ENCODE measurements at regions not wholly inside any gene's neighbourhood (a gene's known extent, or its start where the extent isn't known, plus 50 kb on each side); places are given as distances from the start of the nearest gene placed in this dataset.
"Not testable (repeated sequence)": the region's sequence is repeated elsewhere in the genome, so short reads cannot be mapped to it uniquely, and the experiment has no call there.

DNA sequence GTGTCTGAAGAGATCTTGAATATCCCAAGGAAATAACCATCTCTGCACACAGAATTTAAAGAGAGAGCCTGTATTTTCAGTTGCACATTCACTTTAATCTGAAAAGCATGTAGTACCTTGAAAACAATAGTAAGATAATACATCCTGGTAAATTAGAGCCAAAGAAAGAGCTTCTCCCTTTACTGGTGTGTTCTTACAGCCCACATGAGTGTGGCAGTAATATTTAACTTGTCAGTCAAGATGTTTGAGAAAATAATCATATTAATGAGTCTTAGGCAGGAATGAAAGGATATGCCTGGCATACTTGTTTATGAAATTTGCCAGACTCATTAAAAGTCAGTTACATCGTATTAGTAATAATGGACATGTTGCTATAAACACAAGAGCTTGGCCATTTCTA is 908.4 kb upstream of the ADGRL4 start:
- no peak for DNase-seq

DNA sequence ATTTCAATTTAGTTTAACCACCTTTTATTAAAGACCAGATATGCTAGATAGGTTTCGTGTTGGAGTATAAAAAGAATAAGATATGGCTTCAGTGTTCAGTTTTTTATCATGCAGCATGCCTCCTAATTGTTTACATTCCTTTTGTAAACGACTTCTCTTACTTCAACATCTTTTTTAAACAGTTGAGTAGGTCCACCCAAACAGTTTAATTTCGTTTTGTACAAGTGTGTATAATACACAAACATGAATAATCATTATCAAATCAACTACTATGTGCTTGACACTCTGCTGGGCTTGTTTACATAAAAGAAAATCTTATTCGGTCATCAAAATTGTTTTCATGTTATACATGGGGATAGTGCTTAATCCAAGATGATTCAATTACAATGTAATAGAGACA is 906.3 kb upstream of the ADGRL4 start:
- DNase-seq = no peak

DNA sequence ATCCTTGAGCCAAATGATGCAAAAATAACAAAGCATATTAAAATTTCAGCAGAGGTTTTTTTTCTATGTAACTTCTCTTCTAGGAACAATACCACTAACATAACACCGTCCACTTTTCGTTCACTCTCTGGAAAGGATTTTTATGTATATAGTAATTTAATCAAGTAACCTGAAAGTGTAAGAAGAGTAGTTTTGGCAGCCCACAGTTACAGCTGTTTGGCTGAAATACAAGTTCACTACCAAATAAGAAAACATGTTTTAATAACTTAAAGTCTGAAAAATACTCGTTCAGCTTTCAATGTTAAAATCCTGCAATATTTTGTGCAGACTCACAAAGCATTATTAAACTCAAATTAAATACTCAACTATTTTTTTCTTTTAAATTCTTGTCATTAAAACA is 896.8 kb upstream of the ADGRL4 start:
- DNase-seq = peak; percentile 2

DNA sequence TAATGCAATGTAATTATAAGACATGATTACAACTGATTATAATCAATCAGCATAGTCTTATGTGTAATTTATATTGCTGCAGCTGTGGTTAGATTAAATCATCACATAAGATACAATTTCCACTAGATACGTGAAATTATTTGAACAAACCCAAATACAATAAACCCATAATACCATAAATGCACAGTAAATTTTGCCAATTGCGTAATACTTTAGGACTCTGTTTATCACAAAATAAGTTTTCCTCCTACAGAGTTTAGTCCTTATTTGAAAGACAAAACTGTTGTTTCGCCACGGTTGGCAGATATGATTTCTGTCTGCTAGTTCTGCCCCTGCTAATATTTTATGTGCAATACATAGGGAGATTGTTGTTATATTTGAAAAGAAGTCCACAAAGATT is 895.9 kb upstream of the ADGRL4 start:
- no peak for DNase-seq

DNA sequence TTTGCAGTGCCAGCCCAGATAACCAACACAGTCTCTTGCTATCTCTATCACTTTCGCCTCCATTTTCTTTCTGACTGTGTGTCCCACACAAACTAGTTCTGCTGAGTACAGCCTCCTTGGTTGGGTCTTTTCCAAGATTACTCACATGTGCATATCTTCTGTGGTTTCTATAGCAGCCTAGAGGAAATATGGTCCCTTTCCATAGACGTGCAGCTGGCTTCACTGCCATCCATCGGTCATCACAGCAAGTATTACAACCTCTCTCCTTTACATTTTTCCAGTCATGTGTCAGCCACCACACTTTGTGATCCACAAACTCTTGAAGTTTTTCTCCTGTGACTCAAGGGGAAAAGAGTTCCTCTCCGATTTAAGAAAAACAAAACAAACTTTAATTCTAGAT is 893.4 kb upstream of the ADGRL4 start:
- DNase-seq = no peak

DNA sequence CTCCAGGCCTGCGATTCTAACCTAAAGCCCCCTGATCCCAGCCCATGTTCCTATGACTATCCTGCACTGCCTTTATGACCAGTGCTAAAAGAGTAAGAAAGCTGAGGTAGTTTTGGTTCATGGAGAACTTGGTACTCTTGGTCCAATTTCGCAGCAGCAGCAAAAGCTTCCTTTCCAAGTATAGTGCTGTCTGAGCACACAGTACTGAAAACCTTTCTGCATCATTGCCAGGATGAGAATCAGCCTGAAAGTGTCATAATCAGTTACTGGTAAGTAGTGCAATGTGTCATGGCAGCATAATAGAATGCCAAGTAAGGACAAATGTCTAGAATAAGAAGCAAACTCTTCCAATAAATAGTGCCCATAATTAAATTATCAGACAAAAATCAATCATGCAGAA is 889.6 kb upstream of the ADGRL4 start:
- DNase-seq = no peak

DNA sequence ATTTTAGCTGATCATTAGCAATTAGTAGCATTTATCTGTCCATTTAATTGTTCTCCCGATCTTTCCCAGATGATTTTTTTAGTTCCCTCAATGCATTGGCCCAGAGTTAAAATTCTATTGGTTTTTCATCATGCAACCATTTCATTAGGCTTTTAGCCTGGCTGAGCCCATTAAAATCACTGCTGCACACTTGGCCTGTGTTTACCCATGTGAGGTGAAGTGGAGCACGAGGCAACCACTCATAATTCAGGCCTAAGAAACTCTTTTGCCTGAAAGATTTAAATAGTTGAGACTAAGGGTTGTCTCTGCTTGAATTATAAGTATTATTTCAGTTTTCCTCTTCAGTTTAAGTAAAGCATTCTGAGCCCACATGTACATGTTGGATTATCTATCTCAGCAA is 889.0 kb upstream of the ADGRL4 start:
- no peak for DNase-seq

DNA sequence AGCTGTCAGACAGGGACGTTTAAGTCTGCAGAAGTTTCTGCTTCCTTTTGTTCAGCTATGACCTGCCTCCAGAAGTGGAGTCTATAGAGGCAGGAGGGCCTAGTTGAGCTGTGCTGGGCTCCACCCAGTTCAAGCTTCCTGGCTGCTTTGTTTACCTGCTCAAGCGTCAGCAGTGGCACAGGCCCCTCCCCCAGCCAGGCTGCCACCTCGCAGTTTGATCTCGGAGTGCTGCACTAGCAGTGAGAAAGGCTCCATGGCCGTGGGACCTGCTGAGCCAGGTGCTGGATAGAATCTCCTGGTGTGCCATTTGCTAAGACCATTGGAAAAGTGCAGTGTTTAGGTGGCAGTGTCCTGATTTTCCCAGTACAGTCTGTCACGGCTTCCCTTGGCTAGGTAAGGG is 887.6 kb upstream of the ADGRL4 start:
- DNase-seq = not testable (repeated sequence)

DNA sequence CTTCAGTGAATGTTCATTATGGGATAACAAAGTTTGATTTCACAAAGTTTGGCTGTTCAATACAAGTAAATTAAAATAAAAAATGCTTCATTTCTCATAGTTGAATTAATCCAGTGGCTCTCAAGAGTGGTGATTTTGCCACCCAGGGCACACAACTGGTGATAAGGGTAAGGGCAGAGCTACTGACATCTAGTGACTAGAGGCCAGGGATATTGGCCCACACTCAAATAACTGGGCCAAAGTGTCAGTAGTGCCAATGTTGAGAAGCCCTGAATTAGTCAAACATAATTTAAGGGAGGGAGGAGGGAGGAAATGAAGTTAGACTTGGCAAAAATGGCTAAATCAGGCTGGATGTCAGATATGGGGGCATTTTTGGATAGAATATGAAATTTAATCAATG is 880.5 kb upstream of the ADGRL4 start:
- no peak for DNase-seq

DNA sequence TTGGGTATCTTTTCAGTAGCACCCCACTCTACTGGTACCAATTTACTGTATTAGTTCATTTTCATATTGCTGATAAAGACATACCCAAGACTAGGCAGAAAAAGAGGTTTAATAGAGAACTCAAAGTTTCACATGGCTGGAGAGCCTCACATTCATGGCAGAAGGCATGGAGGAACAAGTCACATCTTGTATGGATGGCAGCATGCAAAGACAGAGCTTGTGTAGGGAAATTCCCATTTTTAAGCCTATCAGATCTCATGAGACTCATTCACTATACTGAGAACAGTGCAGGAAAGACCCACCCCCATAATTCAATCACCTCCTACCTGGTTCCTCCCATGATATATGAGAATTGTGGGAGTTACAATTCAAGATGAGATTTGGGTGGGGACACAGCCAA is 878.6 kb upstream of the ADGRL4 start:
- no peak for DNase-seq

DNA sequence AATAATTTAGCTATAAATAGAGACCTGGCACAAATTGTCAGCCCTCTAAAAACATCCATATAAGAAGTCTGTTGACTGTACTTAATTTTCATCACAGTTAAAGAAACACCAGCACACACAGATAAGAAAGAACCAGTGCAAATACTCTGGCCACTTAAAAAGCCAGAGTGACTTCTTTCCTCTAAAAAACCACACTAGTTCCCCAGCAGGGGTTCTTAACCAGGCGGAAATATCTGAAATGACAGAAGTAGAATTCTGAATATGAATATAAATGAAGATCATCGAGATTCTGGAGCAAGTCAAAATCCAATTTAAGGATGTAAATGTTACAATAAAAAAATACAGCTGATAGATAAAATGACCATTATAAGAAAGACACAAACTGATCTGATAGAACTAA is 870.6 kb upstream of the ADGRL4 start:
- no peak for DNase-seq

DNA sequence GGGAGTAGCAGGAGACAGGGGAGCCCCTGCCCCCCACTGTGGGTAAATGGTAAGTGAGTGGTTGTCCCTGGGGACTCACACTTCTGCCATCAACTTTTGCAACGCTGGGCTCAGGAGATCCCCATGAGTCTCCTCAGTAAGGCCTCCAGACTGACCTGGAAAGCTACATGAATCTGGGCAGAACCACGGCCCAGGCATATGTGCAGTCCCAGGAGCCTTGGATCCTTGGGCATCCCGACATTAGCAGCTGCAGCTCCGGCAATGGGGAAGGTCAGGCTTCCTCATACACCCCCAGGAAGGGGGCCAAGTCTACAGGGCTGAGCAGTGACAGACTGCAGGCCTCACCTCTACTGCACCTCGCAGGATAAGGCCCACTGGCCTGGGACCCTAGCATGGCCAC is 868.7 kb upstream of the ADGRL4 start:
- no peak for DNase-seq

DNA sequence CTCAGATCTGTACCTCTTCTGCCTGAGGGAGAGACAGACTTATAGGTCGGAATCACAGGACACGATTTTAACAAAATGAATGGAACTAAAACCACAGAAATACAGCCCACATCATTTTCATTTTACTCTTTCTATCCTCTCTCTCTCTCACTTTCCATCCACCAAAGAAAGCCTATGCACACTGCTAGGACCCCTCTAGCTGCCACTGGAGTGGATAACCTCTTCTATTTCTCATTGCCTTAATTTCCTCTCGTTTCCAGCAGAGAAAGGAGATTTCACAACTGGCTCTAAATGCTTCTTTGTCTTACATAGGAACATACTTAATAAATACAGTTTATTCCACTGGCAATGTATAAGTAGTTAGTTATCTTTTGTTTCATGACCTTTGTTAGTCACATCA is 867.8 kb upstream of the ADGRL4 start:
- no peak for DNase-seq

DNA sequence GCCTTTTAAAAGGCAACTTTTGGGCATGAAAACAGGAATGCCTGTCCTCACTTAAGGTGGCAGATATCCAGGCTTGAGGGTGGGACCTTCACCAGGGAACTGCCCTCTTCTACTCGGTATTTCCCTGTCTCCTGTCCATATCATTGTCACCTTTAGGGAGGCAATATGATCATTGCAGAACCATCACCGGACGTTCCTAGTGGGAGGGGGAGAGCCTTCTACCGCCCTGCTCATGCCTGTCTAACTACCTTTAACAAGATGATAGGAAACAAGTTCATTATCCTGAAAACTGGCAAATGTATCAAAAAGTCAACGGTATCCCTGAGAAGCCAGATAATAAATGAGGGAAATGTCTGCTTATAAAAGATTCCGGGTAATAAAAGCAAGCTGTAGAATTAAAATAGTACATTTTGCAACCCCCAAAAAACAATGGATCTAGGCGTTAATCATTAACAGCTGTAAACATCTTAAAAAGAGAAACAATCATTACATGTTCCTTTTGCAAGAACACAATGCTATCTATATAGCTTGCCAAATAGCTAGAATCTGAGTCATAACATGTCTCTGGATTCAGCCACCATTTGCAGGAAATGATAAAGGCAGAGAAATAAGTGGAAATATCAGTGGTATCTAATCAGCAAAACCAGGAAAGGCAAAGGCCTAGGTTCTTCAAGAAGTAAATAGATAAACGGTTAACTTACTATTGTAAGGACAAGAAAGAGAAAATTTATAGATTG is 852.9 kb upstream of the ADGRL4 start:
- no peak for DNase-seq

DNA sequence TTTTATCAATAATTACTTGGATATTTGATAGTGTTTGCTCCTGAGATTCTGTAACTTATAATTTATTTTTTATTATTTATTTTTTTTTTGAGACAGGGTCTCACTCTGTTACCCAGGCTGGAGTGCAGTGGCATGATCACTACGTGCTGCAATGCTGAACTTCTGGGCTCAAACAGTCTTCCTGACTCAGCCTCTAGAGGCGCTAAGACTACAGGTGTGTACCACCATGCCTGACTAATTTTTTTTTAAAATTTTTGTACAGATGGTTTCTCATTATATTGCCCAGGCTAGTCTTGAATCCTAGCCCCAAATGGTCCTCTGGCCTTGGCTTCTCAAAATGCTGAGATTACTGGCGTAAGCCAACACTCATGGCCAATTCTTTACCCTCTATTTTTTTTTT is 845.5 kb upstream of the ADGRL4 start:
- no peak for DNase-seq

DNA sequence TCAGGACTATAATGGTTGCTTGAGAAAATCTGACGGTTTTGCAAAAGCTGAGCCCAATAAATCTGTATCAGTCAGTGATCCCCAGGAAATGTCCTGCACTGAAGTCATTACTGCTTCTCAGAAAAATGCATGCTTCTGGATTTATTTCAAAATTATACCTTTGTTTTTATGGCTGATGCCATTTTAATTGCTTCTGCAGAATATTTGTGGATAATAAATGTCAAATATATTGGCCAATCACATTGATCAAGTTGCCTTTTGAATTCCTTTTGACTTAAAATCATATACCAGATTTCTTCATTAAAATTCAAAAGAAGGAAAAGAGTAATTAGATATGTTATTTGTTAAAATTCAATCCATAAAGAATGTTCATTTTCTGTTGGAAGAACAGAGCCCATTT is 842.9 kb upstream of the ADGRL4 start:
- no peak for DNase-seq

DNA sequence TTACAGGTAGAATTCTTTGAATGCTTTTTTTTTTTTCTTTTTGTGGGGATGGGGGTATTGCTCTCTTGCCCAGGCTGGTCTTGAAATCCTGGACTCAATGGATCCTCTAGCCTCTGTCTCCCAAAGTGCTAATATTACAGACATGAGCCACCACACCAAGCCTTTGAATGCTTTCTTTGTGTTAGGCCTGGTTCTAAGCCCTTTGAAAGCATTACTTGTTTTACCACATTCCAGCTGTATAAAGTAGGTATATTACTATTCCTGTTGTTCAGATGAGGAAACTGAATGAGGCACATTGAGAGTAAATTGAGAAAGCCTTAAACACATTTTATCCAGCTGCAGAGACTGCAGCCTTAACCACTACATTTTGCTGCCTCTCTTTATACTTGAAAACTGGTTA is 841.8 kb upstream of the ADGRL4 start:
- no peak for DNase-seq

DNA sequence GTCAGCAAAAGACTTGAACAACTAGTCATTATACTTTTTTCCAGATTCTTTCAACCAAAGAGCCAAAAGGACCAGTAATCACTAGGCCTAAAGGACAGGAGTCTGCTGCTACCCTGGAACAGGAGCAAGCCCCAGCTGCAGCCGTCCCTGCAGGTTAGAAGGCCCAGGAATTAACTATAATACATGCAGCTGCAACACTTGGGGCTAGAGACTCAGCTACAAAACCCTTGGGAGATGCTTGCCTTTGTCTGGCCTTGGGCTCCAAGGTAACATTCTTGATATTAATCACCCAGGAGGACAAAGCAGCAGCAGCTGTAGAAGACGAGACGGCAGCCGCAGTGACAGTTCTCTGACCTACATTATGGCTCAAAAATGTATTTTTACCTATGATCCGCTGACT is 841.2 kb upstream of the ADGRL4 start:
- no peak for DNase-seq

DNA sequence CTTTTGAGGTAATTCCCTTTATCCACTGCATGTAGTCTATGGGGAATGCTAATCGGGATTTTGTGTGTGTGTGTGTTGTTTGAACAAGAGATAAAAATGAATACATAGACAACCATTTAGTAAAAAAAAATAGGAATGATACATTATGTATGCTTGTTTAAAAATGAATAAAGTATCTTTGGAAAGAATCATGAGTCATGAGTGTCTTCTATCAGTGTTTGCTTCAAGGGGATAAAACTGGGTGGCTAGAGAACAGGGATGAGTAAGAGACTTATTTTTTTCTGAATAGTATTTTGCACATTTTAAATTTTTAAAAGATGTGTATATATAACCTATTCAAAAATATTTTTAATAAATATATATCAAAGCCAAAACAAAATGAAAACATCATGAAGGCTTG is 839.4 kb upstream of the ADGRL4 start:
- no peak for DNase-seq

DNA sequence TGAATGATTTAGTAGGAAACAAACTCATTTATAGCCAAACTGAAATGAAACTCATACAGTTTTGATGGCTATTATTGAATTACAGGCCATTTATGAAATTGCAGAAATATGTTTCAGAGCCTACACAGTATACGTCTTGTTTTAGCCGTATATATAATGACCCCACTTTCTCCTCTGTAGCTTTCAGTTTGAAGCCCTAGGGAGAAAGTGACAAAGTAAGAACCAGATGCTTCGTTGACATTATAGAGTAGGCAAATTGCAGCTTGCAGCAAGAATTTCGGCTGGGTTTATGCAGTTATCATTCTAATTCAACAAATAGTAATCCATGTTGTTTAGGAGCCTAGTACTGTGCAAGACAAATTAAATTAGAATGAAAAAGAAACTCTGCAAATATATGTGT is 836.3 kb upstream of the ADGRL4 start:
- no peak for DNase-seq

DNA sequence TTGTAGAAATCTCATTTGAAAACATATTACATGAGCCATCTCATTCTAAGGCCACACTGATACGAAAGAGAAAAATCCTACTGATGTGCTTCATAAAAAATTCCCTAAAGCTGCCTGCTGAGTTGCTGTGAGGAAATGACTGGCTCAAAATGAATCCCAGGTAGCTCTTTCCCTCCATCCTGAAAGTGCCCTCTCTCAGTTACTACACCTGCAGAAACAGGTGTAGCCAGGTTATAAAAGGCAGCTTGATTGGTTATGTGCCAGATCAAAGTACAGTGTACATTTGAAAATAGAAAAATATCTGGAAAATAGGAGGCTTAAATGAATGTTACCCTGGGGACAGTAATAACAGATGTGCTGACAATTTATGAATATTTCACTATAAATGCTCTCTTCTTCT is 833.4 kb upstream of the ADGRL4 start:
- DNase-seq = no peak

DNA sequence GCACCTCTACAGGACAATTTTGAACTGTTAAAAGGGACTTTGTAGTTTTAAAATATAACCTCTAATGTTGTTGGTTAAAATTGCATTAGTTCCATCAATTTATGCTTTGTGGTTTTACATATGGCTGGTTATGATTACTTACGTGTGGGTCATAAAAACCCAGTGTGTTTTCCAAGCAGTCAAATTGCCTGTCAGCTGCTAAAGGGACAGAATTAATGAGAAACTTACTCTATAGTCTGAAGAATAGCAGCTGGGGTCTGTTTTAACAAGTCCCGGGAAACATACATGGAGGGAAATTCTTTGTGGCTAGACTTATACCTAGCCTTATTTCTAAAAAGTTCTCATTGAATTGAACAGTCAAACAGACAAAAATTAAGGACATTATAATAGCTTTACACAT is 820.9 kb upstream of the ADGRL4 start:
- DNase-seq = no peak

DNA sequence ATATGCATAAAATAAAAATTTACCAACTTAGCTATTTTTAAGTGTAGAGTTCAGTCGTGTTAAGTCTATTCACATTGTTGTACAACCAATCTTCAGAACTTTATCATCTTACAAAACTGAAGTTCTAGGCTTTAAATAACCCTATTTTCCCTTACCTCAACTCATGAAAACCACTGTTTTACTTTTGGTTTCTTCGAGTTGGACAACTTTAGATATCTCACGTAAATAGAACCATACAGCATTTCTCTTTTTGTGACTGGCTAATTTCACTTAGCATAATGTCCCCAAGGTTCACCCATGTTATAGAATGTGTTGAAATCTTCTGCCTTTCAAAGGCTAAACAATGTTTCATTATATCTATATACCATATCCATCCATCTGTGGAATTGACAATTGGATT is 819.0 kb upstream of the ADGRL4 start:
- DNase-seq = no peak

DNA sequence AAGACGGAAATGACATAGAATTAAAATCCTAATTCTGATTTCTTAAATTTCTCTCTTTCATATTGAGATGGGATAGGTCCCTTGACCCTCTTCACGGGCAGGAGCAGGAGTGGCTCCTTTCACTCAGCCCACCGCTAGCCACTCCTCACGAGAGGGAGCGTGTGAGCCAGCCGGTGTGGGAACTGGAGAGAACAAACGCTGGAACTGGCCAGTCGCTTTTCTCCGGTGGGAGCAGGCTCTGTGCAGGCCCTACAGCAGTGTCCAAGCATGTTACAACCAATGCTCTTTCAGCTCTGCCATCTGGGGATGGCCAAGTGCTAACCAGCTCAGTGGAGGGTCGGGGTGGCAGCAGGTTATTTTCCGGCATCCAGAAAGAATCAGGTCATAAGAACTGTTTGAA is 815.5 kb upstream of the ADGRL4 start:
- DNase-seq = no peak

DNA sequence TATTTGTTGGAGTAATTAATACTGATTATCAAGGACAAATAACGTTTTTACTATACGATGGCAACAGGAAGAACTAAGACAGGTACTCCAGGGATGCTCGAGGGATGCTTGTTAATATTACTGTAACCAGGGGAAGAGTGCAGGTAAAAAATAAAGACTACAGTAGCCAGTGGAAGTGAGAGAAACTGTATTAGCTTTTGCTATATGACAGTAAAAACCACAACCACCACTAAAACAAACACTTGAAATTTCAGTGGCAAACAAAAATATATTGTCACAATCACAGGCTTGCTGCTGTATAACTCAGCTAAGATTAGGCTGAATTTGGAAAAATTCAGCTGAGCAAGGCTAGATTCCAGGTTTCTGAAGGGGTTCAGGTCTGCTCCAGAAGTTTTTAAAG is 812.6 kb upstream of the ADGRL4 start:
- DNase-seq = no peak

All from left kidney (tissue), 1 donor.